Spleen (tissue), 7 donors: ENCODE measurements at regions not wholly inside any gene's neighbourhood (a gene's known extent, or its start where the extent isn't known, plus 50 kb on each side); places are given as distances from the start of the nearest gene placed in this dataset.

Experiments used
- CTCF ChIP-seq, 11 experiments: fragments of 200-600 bp in 7 of 11; fragments of 450-650 bp in 4 of 11; sonication (generic) in 4 of 11; IDR thresholded peaks in 8 of 11; conservative IDR thresholded peaks in 3 of 11; 1 replicate in 7 of 11; 2 replicates in 4 of 11; pipeline versions ENCODE4 v1.4.0 to v1.8.0; 2016 to 2021; ENCODE audit warnings: antibody characterized with exemption in 11 of 11, inconsistent platforms in 4 of 11, mild to moderate bottlenecking in 1 of 11
- POLR2AphosphoS5 ChIP-seq, 3 donors: sonication (generic); formaldehyde crosslinking; IDR thresholded peaks; one replicate each; pipeline ENCODE4 v1.5.1; 2017; ENCODE audit warnings: antibody characterized with exemption in 3 of 3
- donor health status: DM: no; HTN: no; CAD: no; lungs with moderate emphysema.
- donor health status: DM: no; HTN: no; CAD: no.
- donor health status: DM: no; HTN: no; CAD: no.

- no peak for TF ChIP-seq CTCF (IDR thresholded peaks at IDR 0.05 in 8 of 11, conservative IDR thresholded peaks at IDR 0.05 in 3 of 11)
- TF ChIP-seq POLR2AphosphoS5 (IDR thresholded peaks at IDR 0.05) = no peak
Observed at GRCh38 chr4:31580843-31581242, 860.7 kb downstream of the PCDH7 start.
